Ovary (tissue), 3 donors: ENCODE measurements at regions not wholly inside any gene's neighbourhood (a gene's known extent, or its start where the extent isn't known, plus 50 kb on each side); places are given as distances from the start of the nearest gene placed in this dataset.

ENCODE experiments used
- EP300 ChIP-seq: sonication (generic); formaldehyde crosslinking; IDR thresholded peaks from one replicate; pipeline ENCODE4 v1.6.1; 2017; ENCODE audit warnings: antibody characterized with exemption
- TF ChIP-seq, protein P1 (sequence below), 3 donors: fragments of 450-650 bp in 2 of 3; fragments of 200-600 bp in 1 of 3; IDR thresholded peaks; one replicate each; pipeline versions ENCODE4 v1.5.1 to v1.8.0; 2016 to 2022; ENCODE audit warnings: antibody characterized with exemption in 3 of 3, mild to moderate bottlenecking in 1 of 3
- donor health status: DM: no; HTN: no; CAD: no.

DNA sequence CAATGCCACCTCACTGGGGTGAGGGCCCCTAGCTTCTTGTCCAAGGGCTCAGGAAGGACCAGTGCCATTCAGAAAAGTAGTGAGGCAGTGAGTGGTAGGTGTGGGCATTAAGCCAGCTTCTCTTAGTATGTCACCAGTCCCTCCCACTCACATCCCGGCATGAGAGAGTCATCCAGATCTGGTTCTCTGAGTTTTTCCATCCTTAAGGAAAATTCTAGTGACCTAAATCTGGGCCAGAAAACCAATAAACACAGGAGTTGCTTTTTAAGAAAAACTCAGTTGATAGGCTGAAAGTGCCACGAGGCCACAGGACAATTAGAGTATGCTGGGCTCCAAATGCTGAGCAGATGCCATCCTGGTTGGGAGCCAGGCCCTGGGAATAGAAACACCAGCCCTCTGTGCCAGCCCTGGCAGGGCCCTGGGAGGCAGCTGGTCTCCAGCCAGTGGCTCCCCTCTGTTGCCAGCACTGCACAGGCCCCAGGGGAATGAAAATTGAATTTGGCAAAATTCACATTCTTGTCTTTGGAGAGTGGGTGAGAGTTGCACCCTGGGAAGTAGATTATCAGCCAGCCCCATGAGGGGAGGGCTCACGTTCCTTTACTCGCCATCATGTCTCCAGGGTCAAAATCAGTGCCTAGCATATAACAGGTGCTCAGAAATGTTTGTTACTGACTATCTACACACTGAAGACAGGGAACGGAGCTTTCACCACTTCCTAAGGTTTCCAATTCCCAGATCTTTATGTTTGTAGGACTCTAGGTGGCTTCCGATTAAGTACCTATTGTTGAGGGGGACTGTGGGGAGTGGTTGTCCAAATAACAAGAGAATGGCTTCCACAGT lies 52.8 kb downstream of the FAM43A start:
- TF ChIP-seq, protein P1, sequence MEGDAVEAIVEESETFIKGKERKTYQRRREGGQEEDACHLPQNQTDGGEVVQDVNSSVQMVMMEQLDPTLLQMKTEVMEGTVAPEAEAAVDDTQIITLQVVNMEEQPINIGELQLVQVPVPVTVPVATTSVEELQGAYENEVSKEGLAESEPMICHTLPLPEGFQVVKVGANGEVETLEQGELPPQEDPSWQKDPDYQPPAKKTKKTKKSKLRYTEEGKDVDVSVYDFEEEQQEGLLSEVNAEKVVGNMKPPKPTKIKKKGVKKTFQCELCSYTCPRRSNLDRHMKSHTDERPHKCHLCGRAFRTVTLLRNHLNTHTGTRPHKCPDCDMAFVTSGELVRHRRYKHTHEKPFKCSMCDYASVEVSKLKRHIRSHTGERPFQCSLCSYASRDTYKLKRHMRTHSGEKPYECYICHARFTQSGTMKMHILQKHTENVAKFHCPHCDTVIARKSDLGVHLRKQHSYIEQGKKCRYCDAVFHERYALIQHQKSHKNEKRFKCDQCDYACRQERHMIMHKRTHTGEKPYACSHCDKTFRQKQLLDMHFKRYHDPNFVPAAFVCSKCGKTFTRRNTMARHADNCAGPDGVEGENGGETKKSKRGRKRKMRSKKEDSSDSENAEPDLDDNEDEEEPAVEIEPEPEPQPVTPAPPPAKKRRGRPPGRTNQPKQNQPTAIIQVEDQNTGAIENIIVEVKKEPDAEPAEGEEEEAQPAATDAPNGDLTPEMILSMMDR (IDR thresholded peaks at IDR 0.05): no peak
- TF ChIP-seq EP300: no peak
